NCI-H1694 treated with DMSO at 0.1 percent for 48 hours (cell line): ENCODE measurements at regions not wholly inside any gene's neighbourhood (a gene's known extent, or its start where the extent isn't known, plus 50 kb on each side); places are given as distances from the start of the nearest gene placed in this dataset.

ENCODE experiments used
- DNase-seq: peaks from one replicate; lab custom pipeline; 2025; lab: John Stamatoyannopoulos, UW

- DNase-seq, result peak; percentile 49
Observed at GRCh38 chr12:13595536-13596443, 385.6 kb downstream of the GRIN2B start.

- DNase-seq, result no peak
Observed at GRCh38 chr12:13594731-13595514, 386.5 kb downstream of the GRIN2B start.

GRCh38 chr12:13592063-13592942 lies 389.1 kb downstream of the GRIN2B start:
- no peak for DNase-seq

DNA sequence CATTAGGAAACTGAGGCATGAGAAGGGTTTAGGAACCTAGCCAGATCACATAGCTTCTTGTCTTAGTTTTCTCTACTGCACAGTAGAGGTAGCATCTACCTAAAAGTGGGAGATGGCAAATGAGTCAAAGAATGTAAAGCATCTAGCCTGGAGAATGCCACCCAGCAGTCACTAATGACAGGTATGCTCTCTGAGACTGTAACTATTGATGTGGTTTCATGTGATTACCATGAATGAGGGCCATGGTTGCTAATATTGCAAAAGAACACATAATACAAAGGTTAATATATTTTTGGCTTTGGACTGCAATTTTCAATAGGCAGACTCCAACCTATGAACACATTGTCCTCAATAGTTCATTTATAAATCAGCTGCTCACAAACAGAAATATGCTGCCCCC lies 389.9 kb downstream of the GRIN2B start:
- DNase-seq, result no peak

DNA sequence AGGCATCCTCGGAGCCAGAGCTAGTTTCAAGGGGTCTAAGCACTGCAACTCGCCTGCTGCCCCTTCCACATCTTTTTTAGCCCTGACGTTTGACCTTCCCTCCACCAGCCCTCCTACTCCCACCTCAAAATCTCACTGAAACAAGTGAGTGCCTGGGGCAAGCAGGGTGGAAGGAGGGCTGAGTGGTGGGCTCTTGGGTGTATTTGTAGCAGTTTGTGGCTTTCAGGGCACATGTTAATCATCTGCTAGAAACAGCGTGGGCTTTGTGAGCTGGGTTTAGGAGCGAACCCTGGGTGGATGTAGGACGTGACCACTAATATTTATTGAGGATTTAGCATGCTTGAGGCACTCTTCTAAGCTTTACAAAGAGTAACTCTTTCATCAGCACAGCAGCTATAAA lies 390.3 kb downstream of the GRIN2B start:
- DNase-seq, result no peak

- no peak for DNase-seq
Observed at GRCh38 chr12:13588574-13588973, 392.0 kb downstream of the EMP1 start.

- no peak for DNase-seq
Observed at GRCh38 chr12:13587721-13588390, 391.3 kb downstream of the EMP1 start.

GRCh38 chr12:13586361-13586760 lies 389.8 kb downstream of the EMP1 start:
- DNase-seq, result no peak

DNA sequence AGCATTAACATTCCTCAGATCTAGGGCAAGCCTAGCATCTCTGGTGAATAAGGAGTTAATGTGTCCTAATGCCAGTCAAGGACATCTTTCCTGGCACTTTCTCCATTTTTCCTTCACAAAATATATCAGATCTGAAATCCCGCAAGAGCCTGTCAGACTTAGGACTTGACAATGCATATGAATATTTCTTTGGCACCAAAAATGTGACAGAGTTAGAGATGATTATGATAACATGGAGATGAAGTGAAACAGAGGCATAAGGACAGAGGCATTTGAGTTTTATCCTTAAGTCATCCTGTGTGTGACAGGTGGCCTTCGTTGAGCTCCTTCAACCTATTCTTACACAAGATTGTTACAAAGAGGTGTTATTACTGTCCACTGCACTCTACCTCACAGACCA lies 388.0 kb downstream of the EMP1 start:
- no peak for DNase-seq

DNA sequence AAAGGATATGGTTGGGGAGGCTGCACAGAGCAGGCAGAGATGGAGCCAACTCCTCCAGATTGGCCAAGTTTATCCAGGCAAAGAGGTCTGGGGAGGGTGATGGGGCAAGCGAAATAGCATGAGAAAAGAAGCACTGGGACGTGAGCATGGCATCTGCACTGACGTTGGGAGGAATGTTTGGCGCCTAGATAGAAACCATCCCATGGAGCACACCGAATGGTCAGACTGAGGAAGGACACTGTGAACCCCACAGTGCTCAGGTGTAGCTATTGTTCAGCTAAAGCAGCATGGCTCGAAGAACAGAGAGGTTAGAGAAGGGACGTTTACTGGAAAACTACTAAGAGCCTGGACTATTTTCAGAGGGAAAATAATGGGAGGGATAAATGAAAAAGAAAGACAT lies 387.1 kb downstream of the EMP1 start:
- no peak for DNase-seq

DNA sequence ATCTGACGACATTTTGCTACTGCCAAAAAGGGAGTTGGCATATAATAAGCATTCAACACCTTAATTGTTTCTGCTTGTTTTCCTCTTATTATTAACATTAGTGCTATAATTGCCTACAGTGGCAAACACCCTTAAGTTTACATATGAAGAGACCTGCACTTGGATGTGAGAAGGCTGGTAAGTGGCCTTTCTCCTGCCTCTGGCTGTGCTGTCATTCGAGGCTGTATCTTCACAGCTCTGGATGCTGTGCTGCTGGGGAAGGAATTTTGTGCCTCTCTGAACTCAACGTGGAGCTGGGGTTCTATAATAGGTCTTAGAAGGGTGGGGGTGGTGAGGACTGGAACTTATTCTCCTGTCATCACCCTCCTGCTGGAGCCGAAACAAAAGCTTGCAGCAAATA lies 385.9 kb downstream of the EMP1 start:
- DNase-seq, result no peak

GRCh38 chr12:13581031-13581430 lies 384.5 kb downstream of the EMP1 start:
- no peak for DNase-seq

GRCh38 chr12:13580206-13580605 lies 383.7 kb downstream of the EMP1 start:
- DNase-seq, result no peak

- no peak for DNase-seq
Observed at GRCh38 chr12:13576935-13577500, 380.5 kb downstream of the EMP1 start.

GRCh38 chr12:13573698-13574321 lies 377.3 kb downstream of the EMP1 start:
- DNase-seq, result no peak

GRCh38 chr12:13571035-13571434 lies 374.5 kb downstream of the EMP1 start:
- DNase-seq, result no peak

DNA sequence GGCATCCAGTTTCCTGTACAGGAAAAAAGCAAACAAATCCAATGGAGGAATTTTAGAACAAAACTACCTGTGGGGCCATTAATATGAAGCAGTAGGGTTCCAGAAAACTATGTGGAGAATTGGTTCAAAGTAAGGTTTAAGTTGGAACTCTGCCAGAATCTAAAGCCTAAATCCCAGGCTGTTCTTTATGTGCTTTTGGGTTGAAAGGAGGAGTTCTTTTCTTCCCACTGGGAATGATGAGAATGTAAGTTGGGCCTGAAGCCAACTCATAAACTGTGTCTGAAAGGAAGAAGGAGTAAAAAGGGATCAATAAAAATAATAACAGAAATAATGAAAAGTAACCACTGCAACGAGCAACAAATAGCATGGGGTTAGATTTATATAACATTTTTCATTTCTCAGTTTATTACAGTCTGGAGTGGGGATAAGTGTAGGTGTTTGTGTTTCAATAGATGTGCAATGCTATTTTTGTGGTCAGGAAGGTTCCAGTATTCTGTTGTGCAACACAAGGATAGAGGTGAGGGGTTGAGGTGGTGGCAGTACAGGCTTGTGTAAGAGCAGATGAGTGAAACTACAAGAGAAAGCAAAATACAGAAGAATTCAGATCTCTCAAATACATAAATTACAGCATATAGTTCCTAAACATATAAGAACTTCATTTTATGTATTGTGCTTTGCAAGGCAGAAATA lies 373.6 kb downstream of the EMP1 start:
- no peak for DNase-seq

- DNase-seq, result no peak
Observed at GRCh38 chr12:13566292-13566691, 369.8 kb downstream of the EMP1 start.

GRCh38 chr12:13564266-13564810 lies 367.8 kb downstream of the EMP1 start:
- DNase-seq, result no peak

DNA sequence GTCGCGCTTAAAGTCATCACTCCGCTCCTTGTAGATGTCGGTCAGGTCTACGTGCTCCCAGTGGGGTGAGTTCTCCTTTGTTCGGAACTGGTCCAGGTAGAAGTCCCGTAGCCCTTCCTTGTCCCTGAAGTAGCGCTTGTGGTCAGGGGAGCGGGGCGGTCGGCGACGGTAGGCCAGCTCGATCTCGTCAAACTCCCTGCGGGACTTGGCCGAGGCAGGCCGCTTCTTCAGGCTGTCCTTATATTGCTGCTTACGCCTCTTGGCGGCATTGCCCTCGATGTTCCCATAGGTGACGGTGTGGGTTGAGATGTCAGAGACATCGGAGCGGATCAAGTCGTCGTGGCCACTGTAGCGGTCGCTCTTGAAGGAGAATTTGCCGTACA lies 367.2 kb downstream of the EMP1 start:
- no peak for DNase-seq
